ENCODE measurements at regions not wholly inside any gene's neighbourhood (a gene's known extent, or its start where the extent isn't known, plus 50 kb on each side); places are given as distances from the start of the nearest gene placed in this dataset.

DNA sequence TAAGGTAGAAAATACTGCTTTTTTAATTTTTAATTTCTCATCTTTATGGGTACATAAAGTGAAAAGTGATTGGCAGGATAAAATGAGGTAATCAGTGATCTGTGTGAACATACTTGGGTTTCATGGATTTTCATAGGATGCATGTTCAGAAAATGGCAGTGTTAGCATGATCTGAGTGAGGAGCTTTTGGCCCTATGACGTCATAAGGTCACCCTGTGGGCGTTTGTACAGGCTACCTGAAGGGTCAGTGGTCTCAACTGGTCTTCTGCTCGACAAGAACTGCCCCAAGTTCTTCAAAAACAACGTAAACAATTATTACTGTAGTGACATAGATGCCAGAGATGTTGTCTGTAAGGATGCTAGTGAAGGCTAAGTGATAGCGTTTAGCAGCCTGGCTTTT is 124.5 kb upstream of the OSTN start:
- TF ChIP-seq CTCF (conservative IDR thresholded peaks at IDR 0.05; ENCODE audit: low read depth, low read length) (no peak), MAFK (IDR thresholded peaks at IDR 0.05; ENCODE audit: low read depth, low read length) (no peak), RFX5 (IDR thresholded peaks at IDR 0.05; ENCODE audit: low read depth, low read length) (no peak), POLR2A (IDR thresholded peaks at IDR 0.05; ENCODE audit: low read depth, low read length) (no peak), MXI1 (IDR thresholded peaks at IDR 0.05; ENCODE audit: borderline replicate concordance, low read depth, low read length) (no peak), MAZ (IDR thresholded peaks at IDR 0.05; ENCODE audit: borderline replicate concordance, low read depth, low read length) (no peak), SMC3 (IDR thresholded peaks at IDR 0.05; ENCODE audit: low read depth, low read length) (no peak), RAD21 (IDR thresholded peaks at IDR 0.05; ENCODE audit: low read length) (no peak), BHLHE40 (IDR thresholded peaks at IDR 0.05; ENCODE audit: low read depth, low read length) (no peak)

Measured in IMR-90 (cell line).